ENCODE measurements at regions not wholly inside any gene's neighbourhood (a gene's known extent, or its start where the extent isn't known, plus 50 kb on each side); places are given as distances from the start of the nearest gene placed in this dataset.

GRCh38 chr3:15929944-15930571 lies 132.3 kb upstream of the ANKRD28 start:
- CTCF ChIA-PET = no interaction called here
- H3K4me1 ChIP-seq (ENCODE audit: control insufficient read depth, insufficient read depth, low read length) = peaks cover 10% of the 10 kb centered on the region; the same call in 1 of the 2 replicates
- H3K4me2 ChIP-seq (ENCODE audit: low read depth, low read length) = no peak overlapping the region
- no peak overlapping the region for H2AK9ac ChIP-seq (replicated peaks; ENCODE audit: low read depth, low read length, poor library complexity)
- no peak overlapping the region for H3K4me3 ChIP-seq (ENCODE audit: insufficient read depth, low read depth, low read length)
- no peak for ATAC-seq (ENCODE audit: low read depth)
- BruUV-seq (replicated peaks) = no TSS peak
- no peak overlapping the region for H3K14ac ChIP-seq (replicated peaks; ENCODE audit: low read depth, low read length)
- H2BK20ac ChIP-seq (ENCODE audit: low read depth, low read length) = no peak overlapping the region
- H3K23ac ChIP-seq (ENCODE audit: low read depth, low read length) = no peak overlapping the region
- H3K9me1 ChIP-seq (ENCODE audit: insufficient read depth, low read length) = no peaks in the 10 kb centered on the region
- no peaks in the 10 kb centered on the region for H4K20me1 ChIP-seq (ENCODE audit: insufficient read depth, low read length)
- H3K27ac ChIP-seq (ENCODE audit: insufficient read depth, low read length) = no peak overlapping the region
- DNase-seq = no peak
- TF ChIP-seq NFE2L2 (IDR thresholded peaks at IDR 0.05; ENCODE audit: low read depth, low read length) = no peak
- TF ChIP-seq MAFK (IDR thresholded peaks at IDR 0.05; ENCODE audit: low read depth, low read length) = peak; percentile 71
- no peak for TF ChIP-seq CEBPB (IDR thresholded peaks at IDR 0.05; ENCODE audit: low read depth, low read length)
- no peak for TF ChIP-seq CTCF (conservative IDR thresholded peaks at IDR 0.05; ENCODE audit: low read depth, low read length)
- TF ChIP-seq FOS (IDR thresholded peaks at IDR 0.05; ENCODE audit: low read depth, low read length) = no peak
- in situ Hi-C loops (cut with MboI; ENCODE audit: low sequenced_read_pairs) = no loop called here
- no peak overlapping the region for H2BK120ac ChIP-seq (ENCODE audit: low read depth, low read length)
- no peak overlapping the region for H2BK15ac ChIP-seq (ENCODE audit: low read depth, low read length)
- dilution Hi-C loops (cut with HindIII; ENCODE audit: low sequenced_read_pairs, unreplicated experiment) = no loop called here
- H3K27me3 ChIP-seq (ENCODE audit: control insufficient read depth, insufficient read depth, low read length) = no peaks in the 10 kb centered on the region
- H3K56ac ChIP-seq (ENCODE audit: extremely low read depth, insufficient read depth, low read length) = no peak overlapping the region
- no peak overlapping the region for H3K18ac ChIP-seq (ENCODE audit: low read depth, low read length)
- POLR2A ChIA-PET (ENCODE audit: unreplicated experiment) = no interaction called here
- WGBS, 2 experiments (ENCODE audit: extremely low coverage in 2 of 2, insufficient read length in 1 of 2) = no CpG with 5 or more reads among the region's 4 CpGs
- H2AK5ac ChIP-seq (ENCODE audit: low read depth, low read length) = 0 out of 2 replicates have a peak overlapping the region, but pooled peaks have one; percentile 4
- H3K4ac ChIP-seq (ENCODE audit: low read depth, low read length) = no peak overlapping the region
- H2BK5ac ChIP-seq (ENCODE audit: low read depth, low read length, poor library complexity, severe bottlenecking) = no peak overlapping the region
- H4K5ac ChIP-seq (ENCODE audit: low read depth, low read length) = no peak overlapping the region
- no peaks in the 10 kb centered on the region for H3K36me3 ChIP-seq (ENCODE audit: control insufficient read depth, insufficient read depth, low read length)
- no peaks in the 10 kb centered on the region for H3K9me3 ChIP-seq (ENCODE audit: control insufficient read depth, insufficient read depth, low read length)
- H4K8ac ChIP-seq (ENCODE audit: low read depth in 2 of 2, low read length in 2 of 2) = no peak overlapping the region
- no peak overlapping the region for H2AFZ ChIP-seq (replicated peaks; ENCODE audit: low read length, poor library complexity)
- H3K9ac ChIP-seq (ENCODE audit: low read depth, low read length) = no peak overlapping the region
- H3K79me1 ChIP-seq (ENCODE audit: low read depth in 1 of 2, low read length in 2 of 2) = no peaks in the 10 kb centered on the region
- intact Hi-C loops (cut with micrococcal nuclease) = loop anchor here (5.0 kb wide), 1 partner anchor 52 kb away; no protein-coding TSS in a partner anchor
- no peak overlapping the region for H4K91ac ChIP-seq (ENCODE audit: insufficient read depth, low read depth, low read length)

All from IMR-90 (cell line).